Nucleus accumbens (tissue), 56 donors: ENCODE measurements at regions not wholly inside any gene's neighbourhood (a gene's known extent, or its start where the extent isn't known, plus 50 kb on each side); places are given as distances from the start of the nearest gene placed in this dataset.

Source experiments
- DNase-seq, 56 donors: peaks; one replicate each; lab custom pipeline; 2025; lab: John Stamatoyannopoulos, UW

- no peak for DNase-seq
These were observed 140.9 kb upstream of the GPC1 start for GRCh38 chr2:240294514-240294913.

GRCh38 chr2:240295256-240296103 lies 140.0 kb upstream of the GPC1 start:
- peak in 5 of 56 donors; percentile 33 to 54 (median 39) for DNase-seq

- DNase-seq = no peak
These were observed 139.4 kb upstream of the GPC1 start for GRCh38 chr2:240296104-240296406.

GRCh38 chr2:240296476-240297255 lies 138.8 kb upstream of the GPC1 start:
- DNase-seq = peak in 3 of 56 donors; percentile 24 to 46 (median 29)

GRCh38 chr2:240297256-240298116 lies 138.0 kb upstream of the GPC1 start:
- no peak for DNase-seq

GRCh38 chr2:240298117-240298790 lies 137.2 kb upstream of the GPC1 start:
- DNase-seq = no peak

GRCh38 chr2:240298803-240299709 lies 136.4 kb upstream of the GPC1 start:
- no peak for DNase-seq

- DNase-seq = no peak
These were observed 135.8 kb upstream of the GPC1 start for GRCh38 chr2:240299710-240300068.

GRCh38 chr2:240300261-240300821 lies 135.1 kb upstream of the GPC1 start:
- no peak for DNase-seq

- no peak for DNase-seq
These were observed 134.6 kb upstream of the GPC1 start for GRCh38 chr2:240300840-240301239.

GRCh38 chr2:240301256-240301795 lies 134.1 kb upstream of the GPC1 start:
- DNase-seq = no peak

- no peak for DNase-seq
These were observed 133.4 kb upstream of the GPC1 start for GRCh38 chr2:240302041-240302440.

- DNase-seq = no peak
These were observed 132.4 kb upstream of the GPC1 start for GRCh38 chr2:240302933-240303595.

- no peak for DNase-seq
These were observed 131.3 kb upstream of the GPC1 start for GRCh38 chr2:240303896-240304745.

GRCh38 chr2:240304746-240305161 lies 130.7 kb upstream of the GPC1 start:
- no peak for DNase-seq

- no peak for DNase-seq
These were observed 130.0 kb upstream of the GPC1 start for GRCh38 chr2:240305369-240305962.

GRCh38 chr2:240306185-240306584 lies 129.3 kb upstream of the GPC1 start:
- DNase-seq = no peak
